ENCODE measurements at regions not wholly inside any gene's neighbourhood (a gene's known extent, or its start where the extent isn't known, plus 50 kb on each side); places are given as distances from the start of the nearest gene placed in this dataset.

GRCh38 chr5:89842531-89842930 lies 567.0 kb downstream of the CETN3 start:
- no peak overlapping the region for H2BK120ac ChIP-seq (ENCODE audit: low read depth, low read length)
- H3K4ac ChIP-seq (ENCODE audit: low read length): no peak overlapping the region
- no peak overlapping the region for H2BK12ac ChIP-seq (ENCODE audit: low read length)
- no peaks in the 10 kb centered on the region for H3K27me3 ChIP-seq (ENCODE audit: control insufficient read depth in 3 of 3, insufficient read depth in 3 of 3, low read depth in 1 of 3, low read length in 3 of 3)
- H3K9ac ChIP-seq (ENCODE audit: low read depth, low read length, poor library complexity): no peak overlapping the region
- H2AK5ac ChIP-seq (ENCODE audit: low read depth, low read length): no peak overlapping the region
- no peaks in the 10 kb centered on the region for H3K4me1 ChIP-seq (ENCODE audit: control insufficient read depth in 2 of 2, insufficient read depth in 1 of 2, low read depth in 1 of 2, low read length in 2 of 2)
- no peak overlapping the region for H3K27ac ChIP-seq (replicated peaks; ENCODE audit: low read length)
- H2BK15ac ChIP-seq (ENCODE audit: low read length): no peak overlapping the region
- peak overlapping the region; percentile 19 for H2AFZ ChIP-seq (ENCODE audit: low read length)
- no peaks in the 10 kb centered on the region for H3K9me3 ChIP-seq (replicated peaks in 1 of 2; ENCODE audit: control insufficient read depth in 2 of 2, insufficient read depth in 1 of 2, low read depth in 1 of 2, low read length in 2 of 2)
- DNase-seq (ENCODE audit: low spot score): no peak
- H3K14ac ChIP-seq (ENCODE audit: low read length): no peak overlapping the region
- no peak overlapping the region for H2BK5ac ChIP-seq (ENCODE audit: low read length)
- no peak overlapping the region for H3K4me2 ChIP-seq (ENCODE audit: insufficient read depth, low read length, poor library complexity, severe bottlenecking)
- H4K8ac ChIP-seq (ENCODE audit: low read depth, low read length): no peak overlapping the region
- H3K4me3 ChIP-seq (ENCODE audit: low read length in 2 of 2): no peak overlapping the region
- no CpG with 5 or more reads among the region's 1 CpG for whole genome bisulfite sequencing, 2 donors (ENCODE audit: extremely low coverage in 2 of 2, insufficient read length in 2 of 2, insufficient replicate concordance in 1 of 2)
- H3K79me1 ChIP-seq (ENCODE audit: low read depth, low read length): no peaks in the 10 kb centered on the region
- no peak overlapping the region for H3K23ac ChIP-seq (ENCODE audit: low read depth, low read length, poor library complexity)
- no peak overlapping the region for H4K91ac ChIP-seq (ENCODE audit: low read depth, low read length, poor library complexity)
- H3K36me3 ChIP-seq (replicated peaks in 1 of 2; ENCODE audit: control insufficient read depth in 2 of 2, insufficient read depth in 2 of 2, low read length in 2 of 2): no peaks in the 10 kb centered on the region
- no peak overlapping the region for H3K18ac ChIP-seq (ENCODE audit: low read length)

GRCh38 chr5:89840906-89841305 lies 568.6 kb downstream of the CETN3 start:
- Histone ChIP-seq H3K4me3 (ENCODE audit: low read length in 2 of 2) (no peak overlapping the region), H2BK5ac (ENCODE audit: low read length) (no peak overlapping the region), H3K79me1 (ENCODE audit: low read depth, low read length) (no peaks in the 10 kb centered on the region), H3K9me3 (replicated peaks in 1 of 2; ENCODE audit: control insufficient read depth in 2 of 2, insufficient read depth in 1 of 2, low read depth in 1 of 2, low read length in 2 of 2) (no peaks in the 10 kb centered on the region), H3K4me2 (ENCODE audit: insufficient read depth, low read length, poor library complexity, severe bottlenecking) (no peak overlapping the region), H3K4me1 (ENCODE audit: control insufficient read depth in 2 of 2, insufficient read depth in 1 of 2, low read depth in 1 of 2, low read length in 2 of 2) (no peaks in the 10 kb centered on the region), H2BK120ac (ENCODE audit: low read depth, low read length) (no peak overlapping the region), H4K91ac (ENCODE audit: low read depth, low read length, poor library complexity) (no peak overlapping the region), H3K27me3 (ENCODE audit: control insufficient read depth in 3 of 3, insufficient read depth in 3 of 3, low read depth in 1 of 3, low read length in 3 of 3) (no peaks in the 10 kb centered on the region), H3K36me3 (replicated peaks in 1 of 2; ENCODE audit: control insufficient read depth in 2 of 2, insufficient read depth in 2 of 2, low read length in 2 of 2) (no peaks in the 10 kb centered on the region), H3K27ac (replicated peaks; ENCODE audit: low read length) (no peak overlapping the region), H3K4ac (ENCODE audit: low read length) (no peak overlapping the region), H3K9ac (ENCODE audit: low read depth, low read length, poor library complexity) (no peak overlapping the region), H4K8ac (ENCODE audit: low read depth, low read length) (no peak overlapping the region), H2BK12ac (ENCODE audit: low read length) (no peak overlapping the region), H3K18ac (ENCODE audit: low read length) (no peak overlapping the region), H3K14ac (ENCODE audit: low read length) (no peak overlapping the region), H3K23ac (ENCODE audit: low read depth, low read length, poor library complexity) (no peak overlapping the region), H2AFZ (ENCODE audit: low read length) (no peak overlapping the region), H2BK15ac (ENCODE audit: low read length) (no peak overlapping the region), H2AK5ac (ENCODE audit: low read depth, low read length) (no peak overlapping the region)
- DNase-seq (ENCODE audit: low spot score): no peak

GRCh38 chr5:89830691-89831090 lies 578.9 kb downstream of the CETN3 start:
- no peak overlapping the region for H3K27ac ChIP-seq (replicated peaks; ENCODE audit: low read length)
- H2AFZ ChIP-seq (ENCODE audit: low read length): no peak overlapping the region
- no peak overlapping the region for H4K91ac ChIP-seq (ENCODE audit: low read depth, low read length, poor library complexity)
- no peaks in the 10 kb centered on the region for H3K27me3 ChIP-seq (ENCODE audit: control insufficient read depth in 3 of 3, insufficient read depth in 3 of 3, low read depth in 1 of 3, low read length in 3 of 3)
- H2BK12ac ChIP-seq (ENCODE audit: low read length): no peak overlapping the region
- no peaks in the 10 kb centered on the region for H3K36me3 ChIP-seq (replicated peaks in 1 of 2; ENCODE audit: control insufficient read depth in 2 of 2, insufficient read depth in 2 of 2, low read length in 2 of 2)
- WGBS, 2 donors (ENCODE audit: extremely low coverage in 2 of 2, insufficient read length in 2 of 2, insufficient replicate concordance in 1 of 2): no CpG with 5 or more reads among the region's 2 CpGs
- H3K4me1 ChIP-seq (ENCODE audit: control insufficient read depth in 2 of 2, insufficient read depth in 1 of 2, low read depth in 1 of 2, low read length in 2 of 2): no peaks in the 10 kb centered on the region
- no peak overlapping the region for H3K23ac ChIP-seq (ENCODE audit: low read depth, low read length, poor library complexity)
- no peak overlapping the region for H3K14ac ChIP-seq (ENCODE audit: low read length)
- no peak overlapping the region for H2AK5ac ChIP-seq (ENCODE audit: low read depth, low read length)
- H3K79me1 ChIP-seq (ENCODE audit: low read depth, low read length): no peaks in the 10 kb centered on the region
- no peak overlapping the region for H2BK5ac ChIP-seq (ENCODE audit: low read length)
- H3K4me3 ChIP-seq (ENCODE audit: low read length in 2 of 2): no peak overlapping the region
- no peak overlapping the region for H3K4ac ChIP-seq (ENCODE audit: low read length)
- H2BK120ac ChIP-seq (ENCODE audit: low read depth, low read length): no peak overlapping the region
- H3K4me2 ChIP-seq (ENCODE audit: insufficient read depth, low read length, poor library complexity, severe bottlenecking): no peak overlapping the region
- no peak overlapping the region for H4K8ac ChIP-seq (ENCODE audit: low read depth, low read length)
- H2BK15ac ChIP-seq (ENCODE audit: low read length): no peak overlapping the region
- no peaks in the 10 kb centered on the region for H3K9me3 ChIP-seq (replicated peaks in 1 of 2; ENCODE audit: control insufficient read depth in 2 of 2, insufficient read depth in 1 of 2, low read depth in 1 of 2, low read length in 2 of 2)
- no peak overlapping the region for H3K9ac ChIP-seq (ENCODE audit: low read depth, low read length, poor library complexity)
- no peak overlapping the region for H3K18ac ChIP-seq (ENCODE audit: low read length)
- no peak for DNase-seq (ENCODE audit: low spot score)

GRCh38 chr5:89827960-89828359 lies 581.6 kb downstream of the CETN3 start:
- Histone ChIP-seq H3K18ac (ENCODE audit: low read length) (no peak overlapping the region), H2AK5ac (ENCODE audit: low read depth, low read length) (no peak overlapping the region), H3K23ac (ENCODE audit: low read depth, low read length, poor library complexity) (no peak overlapping the region), H3K36me3 (replicated peaks in 1 of 2; ENCODE audit: control insufficient read depth in 2 of 2, insufficient read depth in 2 of 2, low read length in 2 of 2) (no peaks in the 10 kb centered on the region), H3K9me3 (replicated peaks in 1 of 2; ENCODE audit: control insufficient read depth in 2 of 2, insufficient read depth in 1 of 2, low read depth in 1 of 2, low read length in 2 of 2) (no peaks in the 10 kb centered on the region), H4K8ac (ENCODE audit: low read depth, low read length) (no peak overlapping the region), H3K4ac (ENCODE audit: low read length) (no peak overlapping the region), H3K4me3 (ENCODE audit: low read length in 2 of 2) (no peak overlapping the region), H3K79me1 (ENCODE audit: low read depth, low read length) (no peaks in the 10 kb centered on the region), H2BK120ac (ENCODE audit: low read depth, low read length) (no peak overlapping the region), H3K14ac (ENCODE audit: low read length) (no peak overlapping the region), H2AFZ (ENCODE audit: low read length) (peak overlapping the region; percentile 67), H3K9ac (ENCODE audit: low read depth, low read length, poor library complexity) (no peak overlapping the region), H2BK5ac (ENCODE audit: low read length) (no peak overlapping the region), H3K27ac (replicated peaks; ENCODE audit: low read length) (no peak overlapping the region), H3K4me1 (ENCODE audit: control insufficient read depth in 2 of 2, insufficient read depth in 1 of 2, low read depth in 1 of 2, low read length in 2 of 2) (peaks cover 2 to 10% of the 10 kb centered on the region in 2 donors), H3K4me2 (ENCODE audit: insufficient read depth, low read length, poor library complexity, severe bottlenecking) (no peak overlapping the region), H4K91ac (ENCODE audit: low read depth, low read length, poor library complexity) (no peak overlapping the region), H3K27me3 (ENCODE audit: control insufficient read depth in 3 of 3, insufficient read depth in 3 of 3, low read depth in 1 of 3, low read length in 3 of 3) (no peaks in the 10 kb centered on the region), H2BK15ac (ENCODE audit: low read length) (no peak overlapping the region), H2BK12ac (ENCODE audit: low read length) (no peak overlapping the region)
- no CpG with 5 or more reads among the region's 6 CpGs for WGBS, 2 donors (ENCODE audit: extremely low coverage in 2 of 2, insufficient read length in 2 of 2, insufficient replicate concordance in 1 of 2)
- DNase-seq (ENCODE audit: low spot score): no peak

All from neuronal stem cell (in vitro differentiated cells).